K562 (cell line): ENCODE measurements at regions not wholly inside any gene's neighbourhood (a gene's known extent, or its start where the extent isn't known, plus 50 kb on each side); places are given as distances from the start of the nearest gene placed in this dataset.

Experiments used
- EGR1 ChIP-seq: fragments of 450-650 bp; conservative IDR thresholded peaks from 2 replicates; pipeline ENCODE4 v1.6.1; 2017; ENCODE audit warnings: mild to moderate bottlenecking
- ELF4 ChIP-seq: fragments of 450-650 bp; formaldehyde crosslinking; IDR thresholded peaks from 2 replicates; pipeline ENCODE4 v1.4.0; 2022; ENCODE audit warnings: missing genetic modification characterization
- FOSL1 ChIP-seq: fragments of 200-800 bp; sonication (Bioruptor generic); conservative IDR thresholded peaks from 2 replicates; pipeline ENCODE4 v1.6.1; 2016; ENCODE audit warnings: missing genetic modification characterization, missing compliant biosample characterization
- PHF8 ChIP-seq: fragments of 200-600 bp; sonication (generic); IDR thresholded peaks from 2 replicates; pipeline ENCODE4 v1.6.1; 2012; ENCODE audit warnings: mixed run types, mild to moderate bottlenecking, inconsistent platforms, low read length, moderate library complexity, borderline replicate concordance
- POLR2AphosphoS5 ChIP-seq: IDR thresholded peaks from 2 replicates; pipeline ENCODE4 v1.6.1; 2011; ENCODE audit warnings: mild to moderate bottlenecking, low read depth, low read length, moderate library complexity; ENCODE audit not compliant: control insufficient read depth, insufficient read depth
- TF ChIP-seq, protein P1 (sequence below): sonication (generic); formaldehyde crosslinking; IDR thresholded peaks from 2 replicates; pipeline ENCODE4 v1.8.1; 2023; ENCODE audit warnings: mild to moderate bottlenecking, missing genetic modification reagents

DNA sequence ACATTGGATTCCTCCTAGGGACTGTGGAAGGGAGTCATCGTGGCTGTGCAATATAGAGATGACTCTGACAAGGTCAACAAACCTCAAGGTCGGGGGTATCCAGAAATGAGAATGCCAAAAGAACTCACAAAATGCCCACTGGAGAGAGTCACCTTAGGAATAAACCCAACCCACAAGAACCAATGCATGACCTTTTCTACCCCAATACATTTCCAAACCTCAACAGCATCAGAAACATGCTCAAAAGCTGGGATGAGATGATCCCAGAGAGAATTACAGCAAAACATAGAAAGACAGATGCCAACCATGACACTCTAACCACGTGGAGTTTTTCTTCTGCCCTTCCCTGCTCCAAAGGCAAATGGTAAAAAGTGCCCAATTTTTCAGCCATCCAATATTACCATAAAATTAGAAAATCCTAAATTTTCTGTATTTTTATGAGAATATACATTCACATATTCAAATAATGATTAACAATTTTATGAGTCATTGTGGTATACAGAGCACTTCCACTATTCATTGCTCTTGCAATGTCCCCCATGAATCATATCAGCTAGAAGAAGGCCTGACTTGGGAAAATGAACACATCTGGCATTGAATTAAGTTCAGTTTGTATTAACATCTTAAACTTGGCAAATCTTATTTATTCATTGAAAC is 88.2 kb upstream of the PALMD start:
- TF ChIP-seq POLR2AphosphoS5 (no peak), ELF4 (CRISPR knock-in tag) (no peak), EGR1 (no peak), PHF8 (no peak), FOSL1 (tag) (peak; percentile 52)
- TF ChIP-seq, protein P1, sequence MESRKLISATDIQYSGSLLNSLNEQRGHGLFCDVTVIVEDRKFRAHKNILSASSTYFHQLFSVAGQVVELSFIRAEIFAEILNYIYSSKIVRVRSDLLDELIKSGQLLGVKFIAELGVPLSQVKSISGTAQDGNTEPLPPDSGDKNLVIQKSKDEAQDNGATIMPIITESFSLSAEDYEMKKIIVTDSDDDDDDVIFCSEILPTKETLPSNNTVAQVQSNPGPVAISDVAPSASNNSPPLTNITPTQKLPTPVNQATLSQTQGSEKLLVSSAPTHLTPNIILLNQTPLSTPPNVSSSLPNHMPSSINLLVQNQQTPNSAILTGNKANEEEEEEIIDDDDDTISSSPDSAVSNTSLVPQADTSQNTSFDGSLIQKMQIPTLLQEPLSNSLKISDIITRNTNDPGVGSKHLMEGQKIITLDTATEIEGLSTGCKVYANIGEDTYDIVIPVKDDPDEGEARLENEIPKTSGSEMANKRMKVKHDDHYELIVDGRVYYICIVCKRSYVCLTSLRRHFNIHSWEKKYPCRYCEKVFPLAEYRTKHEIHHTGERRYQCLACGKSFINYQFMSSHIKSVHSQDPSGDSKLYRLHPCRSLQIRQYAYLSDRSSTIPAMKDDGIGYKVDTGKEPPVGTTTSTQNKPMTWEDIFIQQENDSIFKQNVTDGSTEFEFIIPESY (CRISPR knock-in tag) = no peak
